ENCODE measurements at regions not wholly inside any gene's neighbourhood (a gene's known extent, or its start where the extent isn't known, plus 50 kb on each side); places are given as distances from the start of the nearest gene placed in this dataset.

DNA sequence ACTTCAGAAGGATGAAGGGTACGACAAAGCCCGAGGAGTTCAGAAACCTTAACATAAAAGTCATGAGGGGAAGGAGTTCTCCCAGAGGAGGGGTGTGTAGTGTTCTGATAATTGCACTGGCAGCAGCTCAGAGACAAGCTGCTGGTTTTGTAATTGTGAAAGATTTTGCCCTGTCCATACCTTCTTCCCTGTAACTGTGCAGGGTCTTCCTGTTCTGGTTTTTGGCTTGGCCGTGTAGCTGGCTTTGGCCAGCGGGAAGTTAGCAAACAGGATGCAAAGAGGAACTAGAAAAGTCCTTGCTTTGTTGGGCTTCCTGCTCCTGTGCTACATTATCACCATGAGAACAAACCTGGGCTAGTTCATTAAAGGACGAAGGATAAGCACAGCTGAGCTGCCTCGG lies 160.8 kb downstream of the LPIN1 start:
- TF ChIP-seq ZFX (IDR thresholded peaks at IDR 0.05; ENCODE audit: borderline replicate concordance) = no peak
- TF ChIP-seq, protein P1, sequence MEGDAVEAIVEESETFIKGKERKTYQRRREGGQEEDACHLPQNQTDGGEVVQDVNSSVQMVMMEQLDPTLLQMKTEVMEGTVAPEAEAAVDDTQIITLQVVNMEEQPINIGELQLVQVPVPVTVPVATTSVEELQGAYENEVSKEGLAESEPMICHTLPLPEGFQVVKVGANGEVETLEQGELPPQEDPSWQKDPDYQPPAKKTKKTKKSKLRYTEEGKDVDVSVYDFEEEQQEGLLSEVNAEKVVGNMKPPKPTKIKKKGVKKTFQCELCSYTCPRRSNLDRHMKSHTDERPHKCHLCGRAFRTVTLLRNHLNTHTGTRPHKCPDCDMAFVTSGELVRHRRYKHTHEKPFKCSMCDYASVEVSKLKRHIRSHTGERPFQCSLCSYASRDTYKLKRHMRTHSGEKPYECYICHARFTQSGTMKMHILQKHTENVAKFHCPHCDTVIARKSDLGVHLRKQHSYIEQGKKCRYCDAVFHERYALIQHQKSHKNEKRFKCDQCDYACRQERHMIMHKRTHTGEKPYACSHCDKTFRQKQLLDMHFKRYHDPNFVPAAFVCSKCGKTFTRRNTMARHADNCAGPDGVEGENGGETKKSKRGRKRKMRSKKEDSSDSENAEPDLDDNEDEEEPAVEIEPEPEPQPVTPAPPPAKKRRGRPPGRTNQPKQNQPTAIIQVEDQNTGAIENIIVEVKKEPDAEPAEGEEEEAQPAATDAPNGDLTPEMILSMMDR (IDR thresholded peaks at IDR 0.05) = no peak
- H3K27ac ChIP-seq = no peak overlapping the region

DNA sequence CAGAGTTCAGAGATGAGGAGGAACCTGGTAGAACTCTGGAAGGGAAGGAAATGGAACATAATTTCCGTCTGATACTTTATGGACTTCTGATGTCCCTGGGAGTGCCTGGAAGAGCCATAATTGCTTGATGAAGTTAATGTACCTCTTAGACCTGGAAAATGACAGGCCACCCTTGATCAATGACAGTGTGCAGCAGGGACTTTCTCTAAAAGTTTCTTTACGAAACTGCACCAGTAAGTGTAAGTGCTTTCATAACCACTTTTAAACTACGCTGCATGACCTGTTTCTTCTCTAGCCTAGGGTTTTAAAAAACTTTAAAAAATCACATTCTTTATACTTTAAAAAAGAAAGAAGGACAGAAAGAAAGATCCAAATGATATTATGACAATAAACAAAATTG lies 164.5 kb downstream of the LPIN1 start:
- TF ChIP-seq, protein P1 (IDR thresholded peaks at IDR 0.05) = no peak
- TF ChIP-seq ZFX (IDR thresholded peaks at IDR 0.05; ENCODE audit: borderline replicate concordance) = no peak

DNA sequence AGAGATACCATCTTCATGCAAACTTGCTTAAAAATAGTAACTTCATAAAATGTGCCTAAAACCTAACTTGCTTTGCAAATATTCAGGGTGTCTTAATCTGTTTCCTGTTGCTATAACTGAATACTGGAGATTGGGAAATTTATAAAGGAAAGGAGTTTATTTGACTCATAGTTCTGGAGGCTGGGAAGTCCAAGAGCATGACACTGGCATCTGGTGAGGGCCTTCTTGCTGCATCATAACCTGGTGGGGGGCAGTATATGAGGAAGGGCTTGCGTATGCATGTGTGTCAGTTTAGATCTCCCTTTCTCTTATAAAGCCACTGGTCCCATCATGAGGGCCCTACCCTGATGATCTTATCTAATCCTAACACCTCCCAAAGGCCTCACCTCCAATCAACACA lies 166.5 kb downstream of the LPIN1 start:
- no peak overlapping the region for H3K27ac ChIP-seq
- TF ChIP-seq ZFX (IDR thresholded peaks at IDR 0.05; ENCODE audit: borderline replicate concordance) = no peak
- TF ChIP-seq, protein P1 (IDR thresholded peaks at IDR 0.05) = no peak

More for the DNA sequence above, 164.5 kb downstream of the LPIN1 start:
- no peak overlapping the region for H3K27ac ChIP-seq

DNA sequence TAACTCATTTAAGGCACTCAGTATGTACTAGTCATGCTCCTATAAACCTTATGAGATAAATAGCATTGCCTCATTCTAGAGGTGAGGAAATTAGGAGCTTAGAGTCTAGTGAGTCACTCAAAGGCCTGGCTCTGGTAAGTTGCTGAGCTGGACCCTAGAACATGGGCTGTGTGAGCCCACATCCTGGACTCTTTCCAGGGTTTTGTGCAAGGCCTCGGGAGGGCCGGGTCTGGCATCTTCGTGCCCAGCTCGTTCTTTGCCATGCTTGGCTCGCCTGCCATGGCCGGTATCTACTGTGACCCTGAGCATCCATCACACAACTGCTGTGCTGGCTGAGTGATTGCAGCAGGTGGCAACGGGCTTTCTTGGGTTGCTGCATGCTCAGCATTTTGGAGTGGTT lies 168.0 kb downstream of the LPIN1 start:
- no peak overlapping the region for H3K27ac ChIP-seq
- no peak for TF ChIP-seq ZFX (IDR thresholded peaks at IDR 0.05; ENCODE audit: borderline replicate concordance)
- TF ChIP-seq, protein P1 (IDR thresholded peaks at IDR 0.05) = no peak

DNA sequence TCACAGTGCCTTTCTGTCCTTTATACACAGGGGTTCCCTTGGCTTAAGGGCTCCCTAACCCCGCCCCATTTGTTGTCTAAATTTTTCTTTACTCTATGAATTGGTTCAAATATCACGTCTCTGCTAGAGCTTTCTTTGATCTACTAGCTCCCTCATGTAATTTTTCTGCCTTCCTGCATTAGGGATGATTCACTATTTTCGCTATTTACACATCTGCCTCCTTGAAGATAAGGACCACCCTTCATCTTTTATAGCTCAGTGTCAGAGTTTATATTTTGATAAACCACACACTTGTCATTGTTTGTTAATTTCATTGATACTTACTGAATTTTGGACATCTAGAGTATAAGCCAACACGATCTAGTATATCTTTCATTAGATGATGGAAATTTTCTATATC lies 169.2 kb downstream of the LPIN1 start:
- no peak overlapping the region for H3K27ac ChIP-seq
- TF ChIP-seq, protein P1 (IDR thresholded peaks at IDR 0.05) = no peak
- no peak for TF ChIP-seq ZFX (IDR thresholded peaks at IDR 0.05; ENCODE audit: borderline replicate concordance)

DNA sequence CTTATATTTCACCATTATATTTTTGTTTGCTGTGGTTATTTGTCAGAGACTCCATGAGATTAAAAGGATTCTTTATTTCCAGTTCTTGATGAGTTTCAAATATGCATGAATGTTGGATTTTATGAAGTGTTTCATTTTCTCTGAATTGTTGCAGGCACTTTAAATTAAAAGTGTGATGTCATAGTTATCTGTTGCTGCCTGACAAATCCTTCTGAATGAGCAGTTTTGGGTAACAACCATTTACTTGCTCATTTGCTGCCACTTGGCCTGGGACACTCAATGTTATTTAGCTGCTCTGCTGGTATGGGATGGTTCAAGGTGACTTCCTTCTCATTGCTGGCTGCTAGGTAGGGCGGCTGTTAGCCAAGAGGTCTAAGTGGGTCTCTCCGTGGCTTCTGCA lies 173.5 kb downstream of the LPIN1 start:
- H3K27ac ChIP-seq = no peak overlapping the region
- no peak for TF ChIP-seq ZFX (IDR thresholded peaks at IDR 0.05; ENCODE audit: borderline replicate concordance)
- TF ChIP-seq, protein P1 (IDR thresholded peaks at IDR 0.05) = no peak

DNA sequence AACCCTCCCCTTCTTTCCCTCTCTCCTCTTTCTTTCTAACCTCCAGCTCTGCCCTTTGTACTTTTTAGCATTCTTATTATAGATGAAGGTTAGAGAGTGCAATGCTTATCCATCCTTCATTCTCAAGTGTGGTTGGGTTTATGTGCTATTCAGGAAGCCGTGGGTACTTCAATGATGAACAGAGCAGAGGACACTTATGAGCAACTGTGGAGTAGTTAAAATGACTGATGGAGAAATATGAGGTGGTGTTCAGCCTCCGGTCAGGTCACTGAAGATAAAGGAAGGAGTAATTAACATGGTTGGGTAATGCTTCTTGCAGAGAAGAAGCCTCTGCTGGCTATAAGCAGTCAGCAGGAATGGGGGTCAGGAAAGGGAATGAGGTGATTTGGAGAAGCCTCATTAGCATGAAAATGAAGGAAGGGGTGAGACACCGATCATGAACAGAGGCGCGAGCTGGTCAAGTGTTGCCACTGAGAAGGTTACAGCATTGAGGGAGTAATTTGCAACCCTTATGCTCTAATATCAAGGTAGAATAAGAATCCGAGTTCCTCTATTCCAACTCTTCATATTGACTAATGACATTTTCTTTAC lies 174.7 kb downstream of the LPIN1 start:
- H3K27ac ChIP-seq = no peak overlapping the region
- TF ChIP-seq, protein P1 (IDR thresholded peaks at IDR 0.05) = no peak
- no peak for TF ChIP-seq ZFX (IDR thresholded peaks at IDR 0.05; ENCODE audit: borderline replicate concordance)

Measured in 22Rv1 (cell line).